Middle frontal gyrus (tissue), 1 donor: ENCODE measurements at regions not wholly inside any gene's neighbourhood (a gene's known extent, or its start where the extent isn't known, plus 50 kb on each side); places are given as distances from the start of the nearest gene placed in this dataset.
A peak's percentile ranks its signal among the peaks of the same experiment; 100 is the strongest.

ENCODE experiments used
- DNase-seq: peaks from one replicate; pipeline ENCODE4 v3.0.0-alpha.2; 2015; ENCODE audit warnings: low spot score; ENCODE audit errors: extremely low spot score

- no peak for DNase-seq
Observed at GRCh38 chr13:44240611-44241145, 132.9 kb upstream of the SERP2 start.

- DNase-seq = no peak
Observed at GRCh38 chr13:44241638-44242037, 132.0 kb upstream of the SERP2 start.

DNA sequence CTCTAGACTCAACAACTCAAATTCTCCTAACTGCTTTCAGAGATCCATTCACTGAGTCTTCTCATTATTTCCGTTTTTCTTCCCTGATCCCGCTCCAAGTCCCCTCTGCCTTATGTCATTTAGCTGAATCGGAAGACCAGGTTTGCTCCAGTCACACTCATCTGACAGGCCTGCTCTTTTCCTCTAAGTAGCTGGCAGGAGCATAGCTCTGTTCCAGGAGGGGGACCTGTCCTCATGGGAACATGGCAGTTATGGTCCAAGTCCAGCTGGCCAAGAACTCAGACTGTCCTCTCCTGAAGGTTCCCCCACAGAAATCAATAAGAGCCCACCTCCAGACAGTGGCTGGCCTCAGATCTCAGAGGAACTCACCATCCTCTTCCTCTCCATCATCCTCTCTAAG lies 130.9 kb upstream of the SERP2 start:
- no peak for DNase-seq

DNA sequence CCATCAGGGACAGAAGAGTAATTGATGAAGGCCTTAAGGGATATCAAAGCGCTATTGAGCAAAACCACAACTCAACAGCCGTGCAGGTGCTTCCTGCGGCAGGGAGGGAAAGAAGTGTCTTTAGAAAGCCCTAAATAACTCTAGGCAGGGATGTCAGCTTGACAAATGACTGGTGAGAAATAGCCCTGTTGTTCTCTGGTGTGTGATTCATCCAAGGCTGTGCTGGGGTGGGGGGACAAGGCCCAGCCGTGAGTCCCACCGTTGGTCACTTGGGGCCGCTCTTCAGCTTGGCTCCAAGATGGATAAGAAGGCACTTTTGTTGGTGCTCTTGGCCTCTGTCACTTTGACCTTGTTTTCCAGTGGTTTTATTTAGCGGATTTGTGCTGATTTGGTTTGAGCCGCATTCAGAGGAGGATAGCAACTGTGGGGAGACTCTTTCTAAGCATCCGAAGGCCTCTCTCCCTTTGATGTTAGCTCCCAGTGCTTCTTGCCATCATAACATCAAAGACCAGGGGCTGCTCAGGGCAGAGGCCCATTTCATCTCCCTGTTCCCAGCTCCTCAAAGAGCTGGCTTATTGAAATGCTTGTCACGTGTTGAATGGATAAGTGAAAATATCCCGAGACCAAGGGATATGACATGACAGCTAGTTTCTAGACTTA lies 130.3 kb upstream of the SERP2 start:
- DNase-seq = no peak

- DNase-seq = no peak
Observed at GRCh38 chr13:44244288-44244687, 129.3 kb upstream of the SERP2 start.

DNA sequence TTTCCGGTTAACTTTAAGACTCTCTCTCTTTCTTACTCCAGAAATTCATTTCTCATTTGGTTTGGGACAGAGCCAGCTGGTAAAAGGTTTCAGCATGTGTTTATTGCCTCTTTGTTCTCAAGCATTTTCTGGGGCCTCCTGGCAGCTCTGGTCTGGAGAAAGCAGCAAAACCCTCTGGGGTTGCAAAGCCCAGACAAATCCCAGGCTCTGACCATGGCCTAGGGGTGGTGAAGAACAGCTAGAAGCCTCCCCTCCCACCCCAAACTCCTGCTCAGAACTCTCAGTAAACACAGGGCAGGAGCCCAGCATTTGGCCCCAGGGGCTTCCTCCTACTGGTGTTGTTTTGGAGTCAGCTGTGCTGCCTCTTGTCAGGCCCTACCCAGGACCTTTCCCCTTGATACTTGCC lies 124.2 kb upstream of the SERP2 start:
- no peak for DNase-seq

GRCh38 chr13:44252938-44253337 lies 120.7 kb upstream of the SERP2 start:
- DNase-seq = no peak

DNA sequence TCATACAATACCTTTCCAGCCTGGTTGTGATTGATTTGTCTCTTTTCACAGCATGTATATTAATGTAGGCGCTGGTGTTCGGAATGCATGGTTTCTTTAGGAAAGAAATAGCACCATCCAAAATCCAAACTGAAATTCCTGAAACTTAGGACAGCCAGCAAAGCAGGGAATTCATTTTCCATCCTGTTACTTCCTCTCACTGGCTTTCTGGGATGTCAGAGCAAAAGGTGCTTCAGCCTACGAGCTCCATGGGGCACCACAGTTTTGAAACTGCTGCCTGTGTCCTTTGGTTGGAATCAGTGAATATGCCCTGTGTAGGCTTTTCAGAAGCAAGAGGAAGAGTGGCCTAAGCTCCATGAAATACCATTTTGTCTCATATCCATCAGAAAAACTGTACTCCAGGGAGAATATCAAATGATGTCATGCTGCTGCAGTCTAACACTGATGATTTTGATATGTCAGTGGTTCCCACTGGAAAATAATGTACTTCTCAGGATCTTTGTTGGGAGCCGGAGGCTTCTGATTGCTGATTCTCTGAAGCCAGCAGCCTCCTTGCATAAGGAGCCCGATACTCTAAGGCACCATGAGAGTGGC lies 117.8 kb upstream of the SERP2 start:
- no peak for DNase-seq

- no peak for DNase-seq
Observed at GRCh38 chr13:44257796-44258195, 115.8 kb upstream of the SERP2 start.

DNA sequence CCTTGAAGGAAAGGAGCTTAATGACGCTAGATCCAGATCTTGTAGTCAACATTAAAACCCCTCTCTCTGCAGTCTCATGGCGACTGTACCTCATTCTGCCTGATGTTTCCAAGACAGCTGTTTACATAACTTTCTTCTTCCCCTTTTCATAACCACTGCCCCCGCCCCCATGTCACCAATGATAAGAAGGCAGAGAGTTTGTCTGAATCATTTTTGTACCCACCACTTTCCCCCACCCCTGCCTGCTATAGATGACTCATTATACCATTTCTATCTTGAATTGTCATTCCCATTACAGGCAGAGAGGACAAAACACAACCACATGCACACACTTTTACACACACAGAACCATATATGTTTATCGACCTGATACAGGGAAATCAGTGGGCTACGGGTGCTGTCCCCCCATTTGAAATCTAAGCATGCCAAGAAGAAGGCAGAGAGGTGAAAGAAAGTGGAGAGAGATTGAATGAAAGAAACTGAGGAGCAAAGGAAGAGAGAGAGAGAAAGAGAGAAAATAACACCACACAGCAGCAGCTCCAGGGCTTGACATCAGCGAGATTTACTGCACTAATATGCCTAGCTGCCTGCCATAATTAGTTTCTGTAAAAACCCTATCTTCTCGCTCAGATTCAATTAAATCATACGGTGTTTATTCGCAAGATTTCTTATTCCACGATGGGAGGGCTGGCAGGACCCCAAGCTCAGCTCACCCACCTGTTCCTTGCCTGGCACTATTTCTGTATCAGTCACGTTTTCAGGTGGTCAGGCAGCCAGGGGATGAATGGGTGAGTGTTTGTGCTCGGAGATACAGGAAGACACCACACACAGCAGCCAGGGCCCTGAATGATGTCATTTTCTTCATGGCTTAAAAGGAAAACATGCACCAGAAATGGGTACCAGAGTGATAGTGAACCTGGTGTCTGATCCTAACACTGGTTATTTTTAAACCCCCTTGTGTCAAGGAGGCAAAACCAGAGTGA lies 114.3 kb upstream of the SERP2 start:
- no peak for DNase-seq

DNA sequence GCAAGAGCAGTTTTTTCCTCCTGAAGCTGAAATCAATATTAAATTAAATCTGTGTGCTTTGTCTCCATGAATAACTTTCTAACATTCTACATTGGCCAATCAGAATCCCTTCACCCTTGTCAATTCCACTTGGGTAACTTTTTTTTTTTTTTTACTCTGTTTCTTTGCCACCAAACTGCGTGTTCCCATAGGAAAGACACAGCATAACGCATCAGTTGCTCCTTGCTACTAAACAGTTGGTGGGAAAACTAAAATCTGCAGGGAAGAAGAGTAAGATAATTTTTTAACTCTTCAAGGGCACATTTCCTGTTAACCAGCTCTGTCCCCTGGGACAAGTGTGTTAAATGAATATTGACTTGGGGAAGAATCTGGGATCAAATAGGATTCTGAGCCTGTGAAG lies 113.3 kb upstream of the SERP2 start:
- DNase-seq = no peak

- DNase-seq = peak; percentile 59
Observed at GRCh38 chr13:44263751-44264620, 109.6 kb upstream of the SERP2 start.

- DNase-seq = no peak
Observed at GRCh38 chr13:44266305-44266704, 107.3 kb upstream of the SERP2 start.

GRCh38 chr13:44266772-44267171 lies 106.9 kb upstream of the SERP2 start:
- no peak for DNase-seq

DNA sequence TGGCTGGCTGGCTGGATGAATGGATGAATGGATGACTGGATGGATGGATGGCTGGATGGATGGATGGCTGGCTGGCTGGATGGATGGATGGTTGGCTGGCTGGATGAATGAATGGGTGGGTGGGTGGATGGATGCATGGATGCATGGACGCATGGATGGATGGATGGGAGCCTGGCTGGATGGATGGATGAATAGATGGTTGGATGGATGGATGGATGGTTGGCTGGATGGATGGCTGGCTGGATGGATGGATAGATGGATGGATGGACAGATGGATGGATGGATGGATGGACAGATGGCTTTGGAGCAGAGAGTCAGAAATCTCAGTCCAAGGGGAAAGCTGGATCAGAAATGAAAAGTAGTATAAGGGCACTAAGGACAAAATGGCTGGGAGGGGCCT lies 106.4 kb upstream of the SERP2 start:
- DNase-seq = no peak

- DNase-seq = no peak
Observed at GRCh38 chr13:44267980-44268379, 105.6 kb upstream of the SERP2 start.

- no peak for DNase-seq
Observed at GRCh38 chr13:44268980-44269379, 104.6 kb upstream of the SERP2 start.

- DNase-seq = no peak
Observed at GRCh38 chr13:44270150-44270549, 103.5 kb upstream of the SERP2 start.

GRCh38 chr13:44271031-44271455 lies 102.6 kb upstream of the SERP2 start:
- DNase-seq = no peak

DNA sequence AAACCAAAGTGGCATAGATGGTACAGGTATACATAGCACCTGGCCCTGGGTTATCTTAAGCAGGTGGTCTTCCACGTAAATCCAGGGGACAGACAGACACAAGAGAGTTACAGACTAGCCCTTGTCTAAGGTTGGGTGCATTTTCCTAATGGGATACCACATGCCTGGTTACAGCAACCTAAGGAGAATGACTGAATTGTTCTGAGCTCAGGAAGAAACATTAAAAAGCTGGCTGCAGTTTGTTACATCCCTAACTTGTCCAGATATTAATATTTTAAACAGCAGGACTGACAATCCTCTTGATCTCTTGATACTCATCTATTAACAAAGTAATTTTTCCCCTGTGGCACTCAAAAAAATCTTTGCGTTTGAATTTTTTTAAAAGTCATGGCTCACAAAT lies 102.2 kb upstream of the SERP2 start:
- no peak for DNase-seq

- no peak for DNase-seq
Observed at GRCh38 chr13:44271915-44272341, 101.7 kb upstream of the SERP2 start.
